NCI-H524 (cell line): ENCODE measurements at regions not wholly inside any gene's neighbourhood (a gene's known extent, or its start where the extent isn't known, plus 50 kb on each side); places are given as distances from the start of the nearest gene placed in this dataset.
A peak's percentile ranks its signal among the peaks of the same experiment; 100 is the strongest.

Experiments used
- DNase-seq, 2 experiments: peaks; one replicate each; lab custom pipeline; 2025; lab: John Stamatoyannopoulos, UW

- no peak for DNase-seq
These were observed 107.1 kb upstream of the FAM20C start for GRCh38 chr7:85074-85882.

DNA sequence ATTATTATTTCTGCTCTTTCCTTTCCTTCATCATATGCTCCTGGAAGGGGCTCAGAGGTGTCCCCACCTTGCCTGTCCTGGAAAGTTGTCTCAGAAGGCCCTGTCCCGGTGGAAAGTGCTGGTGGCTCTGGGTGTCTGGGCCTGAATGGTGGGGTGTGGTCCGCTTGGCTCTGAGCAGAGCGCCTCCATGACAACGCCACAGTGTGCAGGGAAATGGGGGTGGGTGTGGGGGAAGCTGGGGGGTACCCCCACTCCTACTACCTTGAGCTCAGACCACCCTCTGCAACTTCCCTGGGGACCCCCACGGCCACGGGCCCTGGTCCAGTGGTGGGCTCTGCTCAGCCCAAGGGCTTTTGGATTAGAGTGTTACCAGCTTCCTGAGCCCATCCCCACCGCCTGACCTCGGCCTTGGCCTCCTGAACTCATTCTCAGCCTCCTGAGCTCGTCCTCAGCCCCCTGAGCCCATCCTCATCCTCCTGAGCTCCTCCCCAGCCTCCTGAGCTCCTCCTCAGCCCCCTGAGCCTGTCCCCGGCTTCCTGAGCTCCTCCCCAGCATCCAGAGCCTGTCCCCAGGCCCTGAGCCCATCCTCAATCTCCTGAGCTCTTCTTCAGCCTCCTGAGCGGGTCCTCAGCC is 106.4 kb upstream of the FAM20C start:
- DNase-seq, result no peak

DNA sequence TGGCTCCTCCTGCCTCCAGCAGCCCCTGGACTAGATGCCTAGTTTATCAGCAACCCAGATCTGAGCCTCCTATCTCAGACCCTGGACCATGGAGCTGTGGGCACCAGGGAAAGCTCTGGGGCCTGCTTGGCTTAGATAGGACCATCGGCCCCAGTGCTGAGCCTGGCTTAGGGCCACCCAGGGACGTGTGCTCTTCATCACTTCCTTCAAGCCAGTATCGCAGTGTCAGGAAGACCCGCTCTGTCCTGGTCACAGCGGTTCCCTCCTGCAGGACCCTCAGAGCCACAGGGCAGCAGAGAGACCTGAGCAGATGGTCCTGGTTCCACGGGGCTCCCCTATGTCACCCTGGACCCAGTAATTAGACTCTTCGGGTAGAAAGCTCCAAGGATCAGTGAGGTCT is 105.7 kb upstream of the FAM20C start:
- DNase-seq, result no peak

- peak in 1 of 2 experiments; percentile 73 for DNase-seq
These were observed 105.3 kb upstream of the FAM20C start for GRCh38 chr7:87047-87446.

GRCh38 chr7:87671-88070 is 104.7 kb upstream of the FAM20C start:
- no peak for DNase-seq

DNA sequence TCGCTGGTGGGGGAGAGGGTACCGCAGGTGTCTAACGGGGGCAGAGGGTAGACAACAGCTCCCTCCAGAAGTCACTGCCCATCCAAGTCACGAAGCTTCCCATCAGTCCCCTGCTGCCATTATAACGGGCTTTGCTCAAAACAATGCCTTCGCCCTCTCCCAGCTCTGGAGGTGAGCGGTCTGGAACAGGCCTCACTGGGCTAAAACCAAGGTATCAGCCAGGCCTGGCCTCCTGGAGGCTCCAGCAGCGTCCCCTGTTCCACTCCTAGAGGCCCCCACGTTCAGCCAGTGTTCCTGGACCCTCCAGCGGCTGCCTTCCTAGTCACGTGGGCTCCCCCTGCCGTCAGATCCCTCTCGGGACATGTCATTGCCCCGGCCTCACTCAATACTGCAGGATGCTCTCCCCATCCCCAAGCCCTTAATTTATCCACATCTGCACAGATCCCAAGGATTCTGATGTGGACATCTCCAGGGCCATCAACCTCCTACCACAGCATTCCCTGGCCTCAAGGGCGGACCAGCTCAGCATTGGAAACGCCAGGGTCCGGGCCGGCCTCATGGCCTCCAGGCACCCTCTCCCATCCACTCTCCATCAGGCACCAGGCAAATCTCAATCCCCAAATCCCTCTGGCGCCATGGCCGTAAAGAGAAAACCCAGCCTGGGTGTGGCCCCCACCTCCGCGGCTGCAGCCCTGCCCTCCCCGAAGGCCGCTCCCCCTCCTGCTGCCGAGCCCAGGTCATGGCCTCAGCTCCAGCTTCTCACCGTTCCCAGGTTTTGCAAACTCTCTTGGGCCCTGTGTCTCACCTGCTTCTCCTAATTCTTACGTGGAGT is 104.1 kb upstream of the FAM20C start:
- DNase-seq, result no peak

DNA sequence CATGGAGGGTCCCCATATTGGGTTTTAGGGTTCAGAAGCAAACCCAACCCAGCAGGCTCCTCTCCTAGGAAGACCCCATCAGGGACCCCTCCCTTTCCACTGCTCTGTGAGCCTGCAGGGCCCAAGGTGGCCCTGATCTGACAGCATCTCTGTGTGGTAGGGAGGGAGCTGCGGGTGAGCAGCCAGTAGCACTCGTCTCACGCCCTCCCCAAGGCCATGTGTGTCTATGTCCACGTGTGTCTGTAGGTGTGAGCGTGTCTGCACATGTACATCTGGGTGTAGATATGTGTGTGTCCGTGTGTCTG is 103.5 kb upstream of the FAM20C start:
- DNase-seq, result no peak

DNA sequence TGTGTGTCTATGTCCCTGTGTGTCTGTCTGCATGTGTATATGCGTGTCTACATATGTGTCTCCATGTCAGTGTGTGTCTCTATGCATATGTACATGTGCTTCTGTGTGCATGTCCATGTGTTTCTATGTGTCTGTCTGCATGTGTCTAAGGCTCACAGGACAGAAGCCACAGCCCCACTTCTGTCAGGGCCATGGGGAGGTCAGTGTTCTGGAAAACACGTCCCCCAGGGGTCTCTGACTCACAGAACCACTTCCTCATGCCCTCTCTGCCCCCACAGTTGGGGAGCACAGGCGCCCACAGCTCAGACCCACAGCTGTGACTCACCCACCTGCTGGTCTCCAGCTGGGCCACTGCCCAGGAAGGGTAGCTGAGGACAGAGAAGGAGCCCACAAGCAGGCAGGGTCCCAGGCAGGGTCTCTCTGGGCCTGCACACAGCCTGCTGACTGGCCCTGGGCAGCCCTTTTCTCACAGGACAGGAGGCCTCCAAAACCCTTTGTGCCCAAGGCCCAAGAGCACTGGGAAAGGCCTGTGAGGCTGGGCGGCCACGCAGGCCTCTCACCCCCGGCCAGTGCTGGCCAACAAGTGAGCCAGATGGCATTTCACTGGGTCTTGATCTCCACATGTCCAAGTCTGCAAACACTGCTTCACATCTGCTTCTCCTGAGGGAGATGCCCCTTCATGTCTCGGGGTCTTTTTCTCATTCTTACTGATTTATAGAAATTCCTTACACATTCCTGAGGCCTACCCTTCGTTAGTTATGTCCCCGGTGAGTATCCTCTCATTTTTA is 102.9 kb upstream of the FAM20C start:
- DNase-seq, result peak in 1 of 2 experiments; percentile 18

- DNase-seq, result peak in 1 of 2 experiments; percentile 5
These were observed 102.0 kb upstream of the FAM20C start for GRCh38 chr7:90111-91063.

DNA sequence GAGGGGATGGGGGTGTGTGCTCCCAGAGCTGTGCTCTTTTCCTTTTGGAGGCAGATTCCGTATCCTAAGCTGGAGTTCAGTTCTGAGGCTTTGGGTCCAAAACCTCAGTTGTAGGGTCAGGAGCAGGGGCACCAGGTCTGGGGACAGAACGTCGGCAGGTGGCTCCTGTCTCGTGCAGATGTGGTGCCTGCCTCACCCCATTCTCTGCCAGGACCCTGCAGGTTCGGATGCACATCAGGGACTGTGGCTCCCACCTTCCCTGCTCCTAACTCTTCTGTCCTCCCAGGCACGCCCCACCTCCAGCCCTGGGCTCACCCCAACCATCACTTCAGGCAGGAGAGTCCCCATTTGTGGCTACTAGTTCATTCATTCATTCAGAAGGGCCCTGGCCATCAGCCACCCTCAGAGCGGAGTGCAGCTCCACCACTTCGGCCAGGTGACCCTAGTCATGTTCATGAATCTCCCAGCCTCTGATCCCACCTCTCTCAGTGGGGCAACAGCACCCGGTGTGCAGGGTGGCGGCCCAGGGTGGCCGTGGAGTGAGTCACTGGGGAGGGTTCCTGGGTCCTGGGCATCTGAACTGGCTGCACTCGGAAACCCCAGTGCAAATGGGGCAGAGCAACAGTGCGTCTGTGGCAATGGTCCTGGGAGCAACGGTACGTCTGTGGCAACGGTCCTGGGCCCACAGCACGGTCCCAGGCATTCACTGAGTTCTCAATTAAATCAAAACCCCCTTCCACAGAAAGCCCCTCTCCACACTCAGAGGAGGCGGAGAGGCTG is 100.8 kb upstream of the FAM20C start:
- no peak for DNase-seq

DNA sequence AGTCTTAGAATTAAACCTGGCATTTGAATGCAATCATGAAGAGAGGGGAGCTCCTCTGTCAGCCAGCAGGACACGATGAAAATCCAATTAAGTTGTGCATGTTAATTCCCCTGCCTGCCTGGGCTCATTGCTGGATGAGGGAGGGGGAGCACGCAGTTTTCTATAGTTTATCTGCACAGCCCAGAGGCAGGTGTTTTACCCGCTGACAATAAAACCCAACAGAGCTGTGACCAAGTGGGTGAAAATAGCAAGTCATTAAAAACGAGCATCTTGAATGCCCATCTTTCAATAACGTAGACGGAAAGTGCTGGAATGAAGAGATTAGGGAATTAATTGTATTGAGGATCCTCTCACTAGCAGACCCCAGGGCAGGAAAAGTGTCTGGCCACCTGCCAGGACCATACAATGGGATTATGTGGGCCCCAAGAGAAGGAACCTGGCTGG is 100.1 kb upstream of the FAM20C start:
- DNase-seq, result peak; percentile 70 to 90

GRCh38 chr7:92888-93672 is 99.3 kb upstream of the FAM20C start:
- no peak for DNase-seq

- no peak for DNase-seq
These were observed 98.0 kb upstream of the FAM20C start for GRCh38 chr7:94251-94801.

DNA sequence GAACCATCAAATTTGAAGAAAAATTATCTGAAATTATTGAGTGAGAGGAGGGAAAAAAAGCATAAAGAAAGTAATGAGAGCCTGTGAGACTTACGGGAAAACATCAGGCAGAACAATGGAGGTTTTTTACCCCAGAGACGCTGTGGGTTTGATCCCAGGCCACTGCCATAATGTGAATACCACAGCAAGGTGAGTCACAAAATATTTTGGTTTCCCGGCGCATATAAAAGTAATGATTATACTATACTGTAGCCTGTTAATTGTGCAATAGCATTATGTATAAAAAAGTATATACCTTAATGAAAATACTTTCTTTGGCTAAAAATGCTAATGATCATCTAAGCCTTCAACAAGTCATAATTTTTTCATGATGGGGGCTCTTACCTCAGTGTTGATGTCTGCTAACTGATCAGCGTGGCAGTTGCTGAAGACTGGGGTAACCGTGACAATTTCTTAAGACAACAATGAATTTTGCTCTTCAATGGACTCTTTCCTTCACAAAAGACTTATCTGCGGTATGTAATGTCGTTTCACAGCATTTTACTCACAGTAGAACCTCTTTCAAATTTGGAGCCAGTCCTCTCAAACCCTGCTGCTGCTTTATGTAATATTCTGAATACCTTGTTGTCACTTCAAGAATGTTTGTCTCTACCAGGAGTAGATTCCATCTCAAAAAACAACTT is 97.0 kb upstream of the FAM20C start:
- DNase-seq, result no peak

DNA sequence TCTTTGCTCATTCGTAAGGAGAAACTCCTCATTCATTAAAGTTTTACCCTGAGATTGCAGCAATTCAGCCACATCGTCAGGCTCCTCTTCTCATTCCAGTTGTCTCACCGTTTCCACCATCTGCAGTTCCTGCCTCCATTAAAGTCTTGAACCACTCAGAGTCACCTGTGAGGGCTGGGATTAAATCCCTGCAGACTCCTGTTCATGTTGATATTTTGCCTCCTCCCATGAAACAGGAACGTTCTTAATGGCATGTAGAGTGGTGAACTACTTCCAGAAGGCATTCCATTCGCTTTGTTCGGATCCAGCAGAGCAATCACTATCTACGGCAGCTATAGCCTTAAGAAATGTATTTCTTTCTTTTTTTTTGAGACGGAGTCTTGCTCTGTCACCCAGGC is 96.5 kb upstream of the FAM20C start:
- DNase-seq, result no peak

GRCh38 chr7:96861-97260 is 95.5 kb upstream of the FAM20C start:
- DNase-seq, result no peak

DNA sequence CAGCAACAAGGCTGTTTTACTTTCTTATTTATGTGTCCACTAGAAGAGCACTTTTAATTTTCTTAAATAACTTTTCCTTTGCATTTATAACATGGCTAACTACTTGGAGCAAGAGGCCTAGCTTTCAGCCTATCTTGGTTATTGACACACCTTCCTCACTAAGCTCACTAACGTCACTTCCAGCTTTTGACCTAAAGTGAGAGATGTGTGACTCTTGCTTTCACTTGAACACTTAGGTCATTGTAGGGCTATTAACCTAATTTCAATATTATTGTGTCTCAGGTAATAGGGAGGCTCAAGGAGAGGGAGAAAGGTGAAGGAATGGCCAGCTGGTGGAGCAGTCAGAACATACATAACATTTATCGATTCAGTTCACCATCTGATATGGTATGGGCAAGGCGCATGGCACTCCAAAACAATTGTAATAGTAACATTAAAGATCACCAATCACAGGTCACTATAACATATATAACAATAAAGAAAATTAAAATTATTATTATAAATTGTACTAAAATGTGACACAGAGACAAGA is 95.0 kb upstream of the FAM20C start:
- no peak for DNase-seq
